DMS153 treated with DMSO at 0.1 percent for 48 hours (cell line): ENCODE measurements at regions not wholly inside any gene's neighbourhood (a gene's known extent, or its start where the extent isn't known, plus 50 kb on each side); places are given as distances from the start of the nearest gene placed in this dataset.

Experiments used
- DNase-seq: peaks from one replicate; lab custom pipeline; 2025; ENCODE audit not compliant: unreplicated experiment; lab: John Stamatoyannopoulos, UW

GRCh38 chr12:74440469-74440868 lies 97.2 kb upstream of the ATXN7L3B start:
- no peak for DNase-seq

GRCh38 chr12:74441872-74442271 lies 95.8 kb upstream of the ATXN7L3B start:
- DNase-seq = no peak

- no peak for DNase-seq
Measured at GRCh38 chr12:74446466-74446865, 91.2 kb upstream of the ATXN7L3B start.

GRCh38 chr12:74449872-74450271 lies 87.8 kb upstream of the ATXN7L3B start:
- DNase-seq = no peak

GRCh38 chr12:74454109-74454508 lies 83.5 kb upstream of the ATXN7L3B start:
- no peak for DNase-seq

GRCh38 chr12:74455429-74455828 lies 82.2 kb upstream of the ATXN7L3B start:
- DNase-seq = no peak

- DNase-seq = no peak
Measured at GRCh38 chr12:74456431-74456830, 81.2 kb upstream of the ATXN7L3B start.

GRCh38 chr12:74468401-74468800 lies 69.2 kb upstream of the ATXN7L3B start:
- DNase-seq = no peak

- no peak for DNase-seq
Measured at GRCh38 chr12:74476234-74476633, 61.4 kb upstream of the ATXN7L3B start.

- no peak for DNase-seq
Measured at GRCh38 chr12:74481078-74481477, 56.6 kb upstream of the ATXN7L3B start.

GRCh38 chr12:74482115-74482514 lies 55.5 kb upstream of the ATXN7L3B start:
- DNase-seq = no peak

GRCh38 chr12:74483057-74483456 lies 54.6 kb upstream of the ATXN7L3B start:
- no peak for DNase-seq
